Hepatocyte (in vitro differentiated cells): ENCODE measurements at regions not wholly inside any gene's neighbourhood (a gene's known extent, or its start where the extent isn't known, plus 50 kb on each side); places are given as distances from the start of the nearest gene placed in this dataset.

Experiments
- DNase-seq: peaks from one replicate; pipeline ENCODE4 v3.0.0-alpha.2; 2016; ENCODE audit warnings: low spot score
- H2AFZ ChIP-seq: fragments of 200-600 bp; sonication (generic); 2 replicates; pipeline ENCODE4 v1.6.0; 2016; ENCODE audit warnings: antibody characterized with exemption, mild to moderate bottlenecking
- H3K27ac ChIP-seq: fragments of 200-600 bp; sonication (generic); 2 replicates; pipeline ENCODE4 v1.5.1; 2016; ENCODE audit warnings: mild to moderate bottlenecking
- H3K27me3 ChIP-seq: fragments of 200-600 bp; sonication (generic); 2 replicates; pipeline ENCODE4 v1.6.1; 2016
- H3K36me3 ChIP-seq: fragments of 200-600 bp; sonication (generic); replicated peaks from 2 replicates; pipeline ENCODE4 v1.5.1; 2016; ENCODE audit warnings: low read depth; ENCODE audit not compliant: insufficient read depth
- H3K4me1 ChIP-seq: fragments of 200-600 bp; sonication (generic); 2 replicates; pipeline ENCODE4 v1.5.1; 2016; ENCODE audit warnings: mild to moderate bottlenecking, moderate library complexity; ENCODE audit not compliant: insufficient read depth
- H3K4me2 ChIP-seq: fragments of 200-600 bp; sonication (generic); 2 replicates; pipeline ENCODE4 v1.6.0; 2016
- H3K4me3 ChIP-seq: fragments of 200-600 bp; sonication (generic); 2 replicates; pipeline ENCODE4 v1.5.1; 2016; ENCODE audit warnings: mild to moderate bottlenecking
- H3K79me2 ChIP-seq: fragments of 200-600 bp; sonication (generic); 2 replicates; pipeline ENCODE4 v1.6.0; 2017; ENCODE audit warnings: mild to moderate bottlenecking
- H3K9me2 ChIP-seq: fragments of 200-600 bp; sonication (generic); replicated peaks from 2 replicates; pipeline ENCODE4 v1.6.0; 2017; ENCODE audit warnings: mild to moderate bottlenecking; ENCODE audit not compliant: insufficient read depth
- H3K9me3 ChIP-seq: fragments of 200-600 bp; sonication (generic); 2 replicates; pipeline ENCODE4 v1.5.1; 2016; ENCODE audit warnings: low read depth, mild to moderate bottlenecking
- H4K20me1 ChIP-seq: fragments of 200-600 bp; sonication (generic); 2 replicates; pipeline ENCODE4 v1.6.0; 2016; ENCODE audit warnings: mild to moderate bottlenecking; ENCODE audit not compliant: insufficient read depth, poor library complexity, severe bottlenecking
- EZH2 ChIP-seq: fragments of 200-600 bp; sonication (generic); IDR thresholded peaks from 2 replicates; pipeline ENCODE4 v1.6.1; 2016; ENCODE audit warnings: antibody characterized with exemption, mild to moderate bottlenecking, borderline replicate concordance
- EZH2phosphoT487 ChIP-seq: fragments of 200-600 bp; sonication (generic); IDR thresholded peaks from one replicate; pipeline ENCODE4 v1.6.1; 2018; ENCODE audit warnings: antibody characterized with exemption, mild to moderate bottlenecking, low read depth, moderate library complexity; ENCODE audit not compliant: unreplicated experiment, severe bottlenecking
- WGBS: methylation state at CpG from one replicate; pipeline ENCODE4 v1.1.6; 2016; ENCODE audit warnings: low lambda C conversion rate; ENCODE audit errors: missing lambda C conversion rate; 5-methylcytosine and 5-hydroxymethylcytosine counted together
- TF ChIP-seq, protein P1 (sequence below): fragments of 200-600 bp; sonication (generic); IDR thresholded peaks from 2 replicates; pipeline ENCODE4 v1.5.1; 2016; ENCODE audit warnings: antibody characterized with exemption, mild to moderate bottlenecking; ENCODE audit not compliant: poor library complexity

DNA sequence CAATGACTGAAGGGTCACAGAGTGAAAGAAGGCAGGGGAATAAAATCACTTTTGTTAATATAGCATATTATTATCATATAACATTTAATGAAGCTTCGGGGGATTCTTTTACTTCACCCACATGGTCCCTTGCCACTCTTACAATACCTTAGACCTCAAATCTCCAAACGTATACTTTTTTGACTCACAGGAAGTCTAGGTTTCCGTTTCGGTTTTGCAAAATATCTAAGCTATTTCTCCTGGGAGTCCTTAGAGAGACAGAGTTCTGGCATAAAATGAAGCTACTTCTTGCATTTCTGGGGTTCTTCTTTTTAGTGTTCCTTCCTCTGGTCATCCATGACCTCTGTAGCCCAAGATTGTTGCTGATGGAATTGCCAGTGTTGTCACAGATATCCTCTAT is 590.5 kb upstream of the ATP2B1 start:
- no peaks in the 10 kb centered on the region for H4K20me1 ChIP-seq
- H3K79me2 ChIP-seq, result no peaks in the 10 kb centered on the region
- no peaks in the 10 kb centered on the region for H3K27me3 ChIP-seq
- no peak overlapping the region for H3K4me3 ChIP-seq
- 87% methylated on average over 4 of the region's 4 CpGs for WGBS
- no peak overlapping the region for H3K27ac ChIP-seq
- H3K9me2 ChIP-seq, result no peaks in the 10 kb centered on the region
- H3K36me3 ChIP-seq, result no peaks in the 10 kb centered on the region
- H3K4me1 ChIP-seq, result no peaks in the 10 kb centered on the region
- no peak overlapping the region for H3K4me2 ChIP-seq
- DNase-seq, result no peak
- TF ChIP-seq EZH2 (no peak), EZH2phosphoT487 (no peak)
- TF ChIP-seq, protein P1, sequence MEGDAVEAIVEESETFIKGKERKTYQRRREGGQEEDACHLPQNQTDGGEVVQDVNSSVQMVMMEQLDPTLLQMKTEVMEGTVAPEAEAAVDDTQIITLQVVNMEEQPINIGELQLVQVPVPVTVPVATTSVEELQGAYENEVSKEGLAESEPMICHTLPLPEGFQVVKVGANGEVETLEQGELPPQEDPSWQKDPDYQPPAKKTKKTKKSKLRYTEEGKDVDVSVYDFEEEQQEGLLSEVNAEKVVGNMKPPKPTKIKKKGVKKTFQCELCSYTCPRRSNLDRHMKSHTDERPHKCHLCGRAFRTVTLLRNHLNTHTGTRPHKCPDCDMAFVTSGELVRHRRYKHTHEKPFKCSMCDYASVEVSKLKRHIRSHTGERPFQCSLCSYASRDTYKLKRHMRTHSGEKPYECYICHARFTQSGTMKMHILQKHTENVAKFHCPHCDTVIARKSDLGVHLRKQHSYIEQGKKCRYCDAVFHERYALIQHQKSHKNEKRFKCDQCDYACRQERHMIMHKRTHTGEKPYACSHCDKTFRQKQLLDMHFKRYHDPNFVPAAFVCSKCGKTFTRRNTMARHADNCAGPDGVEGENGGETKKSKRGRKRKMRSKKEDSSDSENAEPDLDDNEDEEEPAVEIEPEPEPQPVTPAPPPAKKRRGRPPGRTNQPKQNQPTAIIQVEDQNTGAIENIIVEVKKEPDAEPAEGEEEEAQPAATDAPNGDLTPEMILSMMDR, result no peak
- H2AFZ ChIP-seq, result no peak overlapping the region
- H3K9me3 ChIP-seq, result no peaks in the 10 kb centered on the region

DNA sequence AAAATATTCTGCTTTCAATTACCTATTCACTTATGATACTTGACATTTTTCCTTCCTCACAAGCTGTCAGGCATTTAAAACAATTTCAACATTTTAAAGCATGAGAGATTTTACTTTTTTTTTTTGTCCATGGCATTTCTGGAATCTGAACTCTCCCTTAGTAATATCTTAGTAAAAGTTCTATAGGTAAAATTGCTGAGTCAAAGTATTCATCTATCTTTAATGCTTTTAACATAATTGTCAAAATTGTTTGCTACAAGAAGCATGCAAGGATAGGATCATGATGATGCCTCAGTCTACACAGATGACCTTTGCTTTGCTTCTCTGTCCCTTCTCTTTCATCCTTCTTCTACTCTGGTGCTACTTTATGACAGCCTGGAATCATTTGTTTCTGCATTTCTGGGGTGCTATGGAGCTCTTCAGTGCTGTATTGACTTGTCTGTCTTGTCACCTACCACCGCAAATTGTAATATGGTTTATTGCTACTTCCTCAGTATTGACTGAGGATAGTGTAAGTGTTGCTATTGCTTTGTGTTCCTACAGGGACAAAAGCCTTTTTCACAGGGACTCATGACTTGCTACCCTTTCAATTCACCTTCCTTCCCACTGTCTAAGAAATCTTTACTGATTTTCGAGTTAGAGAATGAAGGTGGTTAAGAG is 589.8 kb upstream of the ATP2B1 start:
- no peaks in the 10 kb centered on the region for H3K9me2 ChIP-seq
- TF ChIP-seq EZH2phosphoT487 (no peak), EZH2 (no peak)
- TF ChIP-seq, protein P1, result no peak
- H2AFZ ChIP-seq, result no peak overlapping the region
- no peak for DNase-seq
- H3K4me3 ChIP-seq, result no peak overlapping the region
- H3K79me2 ChIP-seq, result no peaks in the 10 kb centered on the region
- H3K9me3 ChIP-seq, result no peaks in the 10 kb centered on the region
- H3K27ac ChIP-seq, result no peak overlapping the region
- H4K20me1 ChIP-seq, result no peaks in the 10 kb centered on the region
- 82% methylated on average over 2 of the region's 2 CpGs for WGBS
- H3K4me2 ChIP-seq, result no peak overlapping the region
- no peaks in the 10 kb centered on the region for H3K4me1 ChIP-seq
- no peaks in the 10 kb centered on the region for H3K27me3 ChIP-seq
- H3K36me3 ChIP-seq, result no peaks in the 10 kb centered on the region

DNA sequence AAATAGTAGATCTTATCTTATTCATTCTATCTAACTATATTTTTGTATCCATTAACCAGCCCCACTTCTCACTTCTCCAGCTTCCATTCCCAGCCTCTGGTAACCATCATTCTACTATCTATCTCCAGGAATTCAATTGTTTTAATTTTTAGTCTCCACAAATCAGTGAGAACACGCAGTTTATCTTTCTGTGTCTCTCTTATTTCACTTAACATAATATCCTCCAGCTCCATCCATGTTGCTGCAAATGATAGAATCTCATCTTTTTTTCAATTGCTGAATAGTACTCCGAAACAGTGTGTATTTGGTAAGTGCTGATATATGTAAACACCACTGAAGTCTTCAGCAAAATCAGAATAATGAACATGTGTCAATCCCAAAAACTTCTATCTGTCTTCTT is 587.2 kb upstream of the ATP2B1 start:
- no peaks in the 10 kb centered on the region for H3K79me2 ChIP-seq
- H3K4me1 ChIP-seq, result peaks cover 3% of the 10 kb centered on the region
- 89% methylated on average over 2 of the region's 2 CpGs for WGBS
- no peaks in the 10 kb centered on the region for H3K27me3 ChIP-seq
- no peaks in the 10 kb centered on the region for H3K9me2 ChIP-seq
- H3K27ac ChIP-seq, result no peak overlapping the region
- H3K36me3 ChIP-seq, result no peaks in the 10 kb centered on the region
- H3K4me2 ChIP-seq, result no peak overlapping the region
- no peak for DNase-seq
- H4K20me1 ChIP-seq, result no peaks in the 10 kb centered on the region
- TF ChIP-seq, protein P1, result no peak
- TF ChIP-seq EZH2 (no peak), EZH2phosphoT487 (no peak)
- H2AFZ ChIP-seq, result no peak overlapping the region
- no peak overlapping the region for H3K4me3 ChIP-seq
- no peaks in the 10 kb centered on the region for H3K9me3 ChIP-seq

DNA sequence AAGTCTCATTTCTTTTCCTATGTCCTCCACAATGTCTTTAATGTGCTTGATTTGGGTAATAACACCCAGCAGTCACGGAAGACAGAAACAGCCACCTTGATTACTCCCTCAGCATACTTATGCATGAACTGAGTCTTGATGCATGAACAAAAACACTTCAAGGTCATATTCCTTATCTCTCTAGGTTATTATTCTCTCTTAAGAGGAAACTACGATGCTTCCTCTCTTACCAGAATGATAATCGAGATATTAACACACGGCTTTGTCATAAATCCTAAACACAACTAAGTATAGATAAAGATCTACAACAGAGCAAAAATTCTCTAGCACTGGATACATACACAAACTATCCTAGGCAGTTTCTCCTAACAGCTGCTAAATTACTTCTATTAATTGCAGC is 583.5 kb upstream of the ATP2B1 start:
- Histone ChIP-seq H3K9me2 (no peaks in the 10 kb centered on the region), H3K9me3 (no peaks in the 10 kb centered on the region), H3K27me3 (no peaks in the 10 kb centered on the region), H3K4me1 (peaks cover 3% of the 10 kb centered on the region), H3K79me2 (no peaks in the 10 kb centered on the region), H2AFZ (no peak overlapping the region), H3K27ac (no peak overlapping the region), H3K36me3 (no peaks in the 10 kb centered on the region), H3K4me3 (no peak overlapping the region), H4K20me1 (no peaks in the 10 kb centered on the region), H3K4me2 (no peak overlapping the region)
- TF ChIP-seq, protein P1, result no peak
- TF ChIP-seq EZH2, result no peak
- TF ChIP-seq EZH2phosphoT487, result no peak
- DNase-seq, result no peak
- 39% methylated on average over 4 of the region's 4 CpGs for WGBS
